ENCODE measurements at regions not wholly inside any gene's neighbourhood (a gene's known extent, or its start where the extent isn't known, plus 50 kb on each side); places are given as distances from the start of the nearest gene placed in this dataset.
A peak's percentile ranks its signal among the peaks of the same experiment; 100 is the strongest.

GRCh38 chr4:38582889-38583470, 81.0 kb upstream of the KLF3 start:
- no peak for DNase-seq (ENCODE audit: low read depth)

DNA sequence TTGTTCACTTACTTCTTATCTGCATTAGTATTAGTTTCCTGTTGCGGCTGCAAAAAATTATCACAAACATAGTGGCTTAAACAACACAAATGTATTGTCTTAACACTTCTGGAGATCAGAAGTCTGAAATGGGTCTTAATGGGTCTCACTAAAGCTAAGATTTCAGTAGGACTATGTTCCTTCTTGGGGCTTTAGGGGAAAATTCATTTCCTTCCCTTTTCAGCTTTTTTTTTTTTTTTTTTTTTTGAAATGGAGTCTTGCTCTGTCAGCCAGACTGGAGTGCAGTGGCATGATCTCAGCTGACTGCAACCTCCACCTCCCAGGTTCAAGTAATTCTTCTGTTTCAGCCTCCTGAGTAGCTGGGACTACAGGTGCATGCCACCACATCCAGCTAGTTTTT, 78.1 kb upstream of the KLF3 start:
- no peak for DNase-seq (ENCODE audit: low read depth)

DNA sequence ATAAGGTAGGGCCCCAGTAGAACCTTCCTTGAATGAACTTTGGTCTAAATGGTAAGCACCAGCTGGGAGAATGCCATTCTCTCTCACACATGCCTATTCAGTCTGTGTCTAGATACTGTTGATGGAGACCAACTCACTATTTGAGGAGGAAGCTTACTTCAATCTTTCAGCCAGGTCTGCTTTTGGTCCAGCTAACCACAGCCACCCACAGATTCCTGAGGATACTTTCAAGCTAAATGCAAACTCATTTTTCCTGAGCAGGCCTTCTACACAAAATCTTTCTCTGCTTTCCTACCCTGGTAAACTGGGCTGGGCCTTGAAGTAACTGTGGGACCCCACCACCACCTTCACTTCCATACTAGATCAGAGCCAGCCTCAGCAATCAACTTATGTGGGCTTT, 76.9 kb upstream of the KLF3 start:
- DNase-seq (ENCODE audit: low read depth): no peak

DNA sequence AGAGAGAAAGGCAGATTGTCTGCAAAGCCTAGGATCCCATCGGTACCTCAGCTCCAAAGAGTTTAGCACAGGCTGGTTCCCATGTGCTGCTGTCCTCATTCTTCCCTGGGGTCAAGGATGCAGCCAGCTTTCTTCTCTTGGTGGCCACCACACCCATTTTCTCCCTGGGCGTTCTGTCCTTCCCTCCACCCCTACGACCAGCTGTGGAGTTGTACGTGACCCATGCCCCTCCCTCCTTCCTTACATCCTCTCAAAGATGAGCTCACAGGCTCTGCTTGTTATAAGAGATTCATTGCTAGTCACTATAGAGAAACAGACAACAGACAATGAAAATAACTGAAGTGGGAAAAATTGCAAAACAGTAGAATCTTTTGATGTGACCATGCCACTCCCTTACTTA, 74.0 kb upstream of the KLF3 start:
- no peak for DNase-seq (ENCODE audit: low read depth)

DNA sequence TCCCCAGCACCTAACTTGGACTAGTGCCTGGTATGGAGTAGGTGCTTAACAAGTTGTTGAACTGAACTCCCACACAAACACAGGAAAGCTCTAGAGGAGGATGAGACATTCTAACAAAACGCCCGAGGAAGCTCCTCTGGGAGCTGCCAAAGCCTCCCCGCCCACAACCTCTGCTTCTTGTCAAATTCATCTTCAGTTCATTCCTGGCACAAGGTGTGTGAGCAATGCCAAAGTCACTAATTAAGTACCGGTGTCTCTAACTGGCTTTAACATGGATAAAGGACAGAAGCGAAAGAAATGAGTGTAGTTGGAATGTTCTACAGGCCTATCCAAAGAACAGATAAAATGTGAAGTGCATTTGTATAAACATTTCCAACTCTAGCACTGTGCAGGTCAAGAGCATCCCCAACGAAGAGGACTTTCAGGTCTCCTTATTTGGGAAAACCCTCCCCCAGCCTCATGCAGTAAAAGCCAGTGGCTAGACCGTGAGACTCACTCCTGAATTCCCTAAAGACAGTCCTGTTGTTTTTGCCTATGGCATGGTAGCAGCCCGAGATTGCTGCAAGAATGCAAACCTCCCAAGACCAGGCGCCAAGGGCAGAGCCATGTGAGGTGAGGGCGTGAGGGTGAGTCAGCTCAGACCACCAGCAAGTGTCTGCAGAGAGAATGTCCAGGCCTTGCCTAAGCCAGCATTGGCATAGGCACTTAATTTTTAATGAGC, 72.2 kb upstream of the KLF3 start:
- no peak for DNase-seq (ENCODE audit: low read depth)

GRCh38 chr4:38598489-38598888, 65.5 kb upstream of the KLF3 start:
- DNase-seq (ENCODE audit: low read depth): no peak

- DNase-seq (ENCODE audit: low read depth): no peak
These were observed 63.4 kb upstream of the KLF3 start for GRCh38 chr4:38600575-38600974.

- DNase-seq (ENCODE audit: low read depth): peak; percentile 62
These were observed 62.6 kb upstream of the KLF3 start for GRCh38 chr4:38601244-38601915.

DNA sequence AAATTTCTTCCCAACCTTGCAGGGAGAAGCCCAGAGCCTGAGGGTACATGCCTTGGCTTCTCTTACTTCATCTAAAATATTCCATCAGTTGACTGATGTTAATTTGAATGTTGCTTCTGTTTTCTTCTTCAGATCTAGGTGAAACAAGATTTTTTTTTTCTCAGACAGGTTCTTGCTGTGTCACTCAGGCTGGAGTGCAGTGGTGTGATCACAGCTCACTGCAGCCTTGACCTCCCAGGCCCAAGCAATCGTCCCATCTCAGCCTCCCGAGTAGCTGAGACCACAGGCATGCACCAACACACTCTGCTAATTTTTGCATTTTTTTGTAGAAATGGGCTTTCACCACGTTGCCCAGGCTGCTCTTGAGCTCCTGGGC, 62.1 kb upstream of the KLF3 start:
- no peak for DNase-seq (ENCODE audit: low read depth)

- no peak for DNase-seq (ENCODE audit: low read depth)
These were observed 60.3 kb upstream of the KLF3 start for GRCh38 chr4:38603652-38604051.

- no peak for DNase-seq (ENCODE audit: low read depth)
These were observed 58.7 kb upstream of the KLF3 start for GRCh38 chr4:38605181-38605752.

- no peak for DNase-seq (ENCODE audit: low read depth)
These were observed 58.0 kb upstream of the KLF3 start for GRCh38 chr4:38605753-38606586.

DNA sequence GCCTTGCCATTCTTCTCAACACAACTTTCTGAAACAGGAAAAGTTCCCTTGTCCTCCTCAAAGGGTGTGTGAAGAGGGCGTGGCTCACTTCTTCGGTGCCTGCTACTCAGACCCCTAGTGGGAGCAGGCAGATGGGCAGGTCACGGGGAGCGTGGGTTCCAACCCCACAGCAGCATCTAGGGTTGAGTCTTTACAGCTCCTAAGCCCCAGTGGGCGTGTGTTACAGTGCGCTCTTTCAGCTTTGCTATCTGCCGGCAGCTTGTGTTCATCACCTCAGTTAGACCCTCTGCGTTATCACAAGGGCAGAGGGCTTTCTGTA, 57.5 kb upstream of the KLF3 start:
- DNase-seq (ENCODE audit: low read depth): no peak

DNA sequence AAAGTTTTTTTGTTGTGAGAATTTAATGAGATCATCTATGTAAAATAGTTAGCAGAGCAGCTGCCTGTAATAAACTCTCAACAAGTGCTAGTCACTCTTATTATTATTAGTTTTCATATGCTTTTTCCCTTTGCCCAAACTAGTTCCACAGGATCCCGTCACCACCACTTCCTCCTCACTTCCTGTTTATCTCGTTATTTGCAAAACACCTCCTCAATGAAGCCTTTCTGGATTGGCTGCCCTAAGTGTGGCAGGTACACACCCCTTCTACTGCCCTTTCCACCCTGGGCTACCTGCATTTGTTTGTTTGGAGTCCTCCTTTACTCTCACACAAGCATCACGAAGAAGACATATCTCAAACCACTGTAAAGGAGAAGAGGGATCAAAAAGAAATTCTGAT, 54.4 kb upstream of the KLF3 start:
- DNase-seq (ENCODE audit: low read depth): no peak

DNA sequence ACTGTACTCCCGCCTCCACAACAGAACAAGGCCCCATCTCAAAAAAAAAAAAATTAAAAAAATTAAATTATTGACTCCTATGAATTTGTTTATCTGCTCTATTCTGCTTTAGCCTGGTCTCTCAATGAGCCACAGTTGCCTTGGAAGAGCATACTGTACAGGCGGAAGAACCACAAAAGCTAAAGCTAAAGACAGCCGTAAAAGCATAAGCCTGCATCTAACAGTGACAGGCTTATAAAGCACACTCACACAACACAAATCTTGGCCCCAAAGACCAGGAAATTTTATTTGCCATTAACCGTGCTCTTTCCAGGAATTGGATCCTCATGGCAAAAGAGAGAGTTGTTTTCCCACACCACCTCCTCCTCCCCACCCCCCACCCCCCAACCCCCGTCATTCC, 53.5 kb upstream of the KLF3 start:
- no peak for DNase-seq (ENCODE audit: low read depth)

DNA sequence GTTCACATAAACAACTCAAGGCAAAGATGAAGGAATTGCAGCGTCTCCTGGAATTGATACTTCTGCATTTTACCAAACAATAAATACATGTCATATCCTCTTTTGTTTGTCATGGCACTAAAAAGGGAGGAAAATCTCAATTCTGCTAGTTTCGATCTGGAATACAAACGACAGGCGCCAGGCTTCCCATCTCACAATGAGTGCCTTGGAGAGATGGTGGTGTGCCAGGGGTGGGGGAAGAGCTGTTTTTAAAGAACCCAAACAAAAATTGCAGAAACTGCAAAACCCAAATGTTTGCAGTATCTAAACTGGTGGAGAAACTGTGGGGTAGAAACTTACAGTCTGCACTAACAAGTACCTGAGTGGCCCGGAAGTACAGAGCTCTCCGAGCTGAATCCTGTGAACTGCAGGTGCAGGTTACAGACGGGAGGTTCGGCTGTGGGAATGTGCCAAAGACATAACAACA, 53.0 kb upstream of the KLF3 start:
- no peak for DNase-seq (ENCODE audit: low read depth)

- no peak for DNase-seq (ENCODE audit: low read depth)
These were observed 52.3 kb upstream of the KLF3 start for GRCh38 chr4:38611676-38612075.

- no peak for DNase-seq (ENCODE audit: low read depth)
These were observed 51.2 kb upstream of the KLF3 start for GRCh38 chr4:38612646-38613414.
